ENCODE measurements at regions not wholly inside any gene's neighbourhood (a gene's known extent, or its start where the extent isn't known, plus 50 kb on each side); places are given as distances from the start of the nearest gene placed in this dataset.

DNA sequence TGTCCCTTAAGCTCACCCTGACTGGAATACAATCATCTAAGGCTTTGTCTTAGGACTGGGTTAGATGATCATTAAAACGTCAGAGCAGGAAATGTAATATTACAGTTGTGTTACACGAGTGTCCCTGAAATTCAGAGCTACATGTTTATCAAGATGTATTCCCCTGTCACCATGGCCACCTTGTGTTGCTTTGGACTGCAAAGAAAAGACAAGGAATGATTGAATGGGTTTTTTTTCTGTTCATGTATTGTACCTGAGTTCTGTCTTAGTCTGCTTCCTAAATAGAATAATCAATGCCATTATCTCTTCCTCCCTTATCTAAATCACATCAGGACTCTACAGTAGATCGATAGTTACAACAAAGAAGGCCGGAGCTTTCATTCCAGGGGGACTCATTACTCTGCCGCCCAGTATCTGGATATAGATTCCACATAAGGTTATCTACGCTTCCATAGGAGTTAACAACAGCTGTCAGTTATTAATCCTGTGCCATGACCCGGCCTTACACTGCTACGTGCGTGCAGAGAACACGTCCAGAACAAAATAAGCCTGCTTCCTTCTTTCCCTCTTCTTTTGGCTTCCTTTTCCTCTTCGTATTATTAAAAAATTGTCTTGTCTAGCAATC lies 274.1 kb upstream of the SASH1 start:
- DNase-seq: no peak

DNA sequence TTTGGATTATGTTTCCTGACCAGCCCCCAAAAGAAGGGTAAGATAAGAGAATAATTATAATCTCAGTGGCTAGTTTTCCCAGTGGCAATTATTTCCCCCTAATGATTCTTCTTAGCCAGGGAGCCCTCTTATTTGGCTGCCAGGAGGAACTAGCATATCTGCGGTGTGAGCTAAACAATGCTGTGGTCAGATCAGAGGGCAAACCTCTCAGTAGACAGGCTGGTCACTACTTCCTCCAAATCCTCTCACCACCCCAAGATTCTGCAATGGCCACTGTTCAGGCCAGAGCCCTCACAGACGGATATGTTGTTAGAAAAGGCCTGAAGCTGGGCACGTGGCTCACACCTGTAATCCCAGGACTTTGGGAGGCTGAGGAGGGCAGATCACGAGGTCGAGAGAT lies 273.4 kb upstream of the SASH1 start:
- DNase-seq: peak; percentile 9

DNA sequence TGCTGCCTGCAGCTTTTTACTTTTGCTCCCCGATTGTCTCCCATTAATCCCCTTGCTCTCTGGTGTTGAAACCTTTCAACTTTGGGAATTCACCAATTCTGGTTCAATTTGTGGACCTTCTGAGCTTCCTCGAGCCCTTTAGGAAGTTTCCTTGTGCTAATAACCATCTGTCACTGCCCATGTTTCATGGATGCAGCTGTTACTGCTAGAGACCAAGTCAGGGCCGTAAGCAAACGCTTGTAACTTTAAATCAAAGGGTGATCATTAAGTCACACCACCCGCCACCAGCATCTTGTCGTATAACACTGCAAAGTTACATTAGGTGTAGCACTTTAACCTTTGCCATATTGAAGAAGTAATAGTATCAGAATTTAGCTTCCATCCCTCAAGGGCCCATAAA lies 268.3 kb upstream of the SASH1 start:
- DNase-seq: no peak

DNA sequence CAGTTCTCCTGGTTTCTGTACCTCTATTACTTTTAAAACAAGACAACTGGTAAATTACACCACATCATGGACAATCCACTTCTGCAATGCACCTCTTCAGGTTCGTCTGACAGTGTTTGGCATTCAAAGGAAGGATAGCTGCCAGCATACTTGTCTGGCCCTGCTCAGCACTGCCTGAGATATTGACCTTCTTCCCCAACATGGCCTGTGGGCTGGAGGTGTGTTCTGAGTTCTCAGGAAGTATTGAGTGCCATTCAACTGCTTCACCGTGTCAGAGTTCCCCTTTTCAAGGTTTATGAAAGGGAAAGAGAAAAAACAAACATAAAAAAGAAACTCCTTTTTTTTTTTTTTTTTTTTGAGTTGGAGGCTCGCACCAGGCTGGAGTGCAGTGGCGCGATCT lies 267.9 kb upstream of the SASH1 start:
- no peak for DNase-seq

DNA sequence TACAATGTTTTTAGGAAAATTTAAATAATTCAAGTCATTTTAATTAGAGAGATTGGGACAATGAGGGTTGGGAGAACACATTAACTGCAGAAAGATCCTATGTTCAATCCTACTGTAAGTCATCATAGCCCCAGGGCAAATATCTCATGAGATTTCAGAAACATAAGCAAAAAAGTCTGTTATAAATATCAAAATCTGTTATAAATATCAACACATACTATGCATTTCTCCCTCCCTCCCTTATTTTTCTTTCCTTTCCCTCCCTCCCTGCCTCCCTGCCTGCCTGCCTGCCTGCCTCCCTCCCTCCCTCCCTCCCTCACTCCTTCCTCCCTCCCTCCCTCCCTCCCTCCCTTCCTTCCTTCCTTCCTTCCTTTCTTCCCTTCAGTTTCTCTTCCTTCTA lies 267.3 kb upstream of the SASH1 start:
- DNase-seq: no peak

DNA sequence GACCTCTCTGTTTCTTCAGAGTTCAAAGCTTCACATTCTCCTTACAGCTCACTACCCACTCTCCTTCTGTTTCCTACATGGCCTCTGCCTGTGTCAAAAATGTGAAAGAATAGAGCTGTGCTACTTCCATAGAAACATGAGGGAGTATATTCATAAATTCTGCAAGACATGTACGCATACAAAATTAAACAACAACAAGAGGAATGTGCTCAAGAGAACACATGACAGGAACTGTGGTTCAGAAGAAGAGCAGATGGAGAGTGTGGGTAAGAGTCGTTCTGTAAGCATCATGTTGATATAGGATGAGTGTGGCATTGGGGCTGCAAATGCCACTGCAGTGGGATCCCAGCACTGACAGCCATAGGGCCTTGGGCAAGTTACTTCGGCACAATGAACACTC lies 266.6 kb upstream of the SASH1 start:
- no peak for DNase-seq

DNA sequence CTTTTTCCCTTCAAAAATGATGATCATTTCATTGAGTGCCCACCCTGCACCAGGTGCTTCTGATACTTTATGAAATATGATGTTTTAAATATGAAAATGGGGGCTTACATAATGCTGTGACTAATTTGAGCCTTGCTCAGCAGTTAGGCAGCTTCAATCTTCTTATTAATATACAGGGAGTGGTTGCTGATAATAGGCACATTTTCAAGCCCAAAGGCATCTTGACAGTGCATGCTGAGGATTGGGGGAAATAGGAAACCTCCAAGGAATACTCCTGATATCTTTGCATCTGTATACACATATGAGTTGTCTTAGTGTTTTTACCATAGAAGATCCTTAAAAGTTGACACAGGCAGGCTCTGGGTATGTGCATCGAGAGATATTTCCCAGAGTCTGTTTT lies 262.3 kb upstream of the SASH1 start:
- no peak for DNase-seq

DNA sequence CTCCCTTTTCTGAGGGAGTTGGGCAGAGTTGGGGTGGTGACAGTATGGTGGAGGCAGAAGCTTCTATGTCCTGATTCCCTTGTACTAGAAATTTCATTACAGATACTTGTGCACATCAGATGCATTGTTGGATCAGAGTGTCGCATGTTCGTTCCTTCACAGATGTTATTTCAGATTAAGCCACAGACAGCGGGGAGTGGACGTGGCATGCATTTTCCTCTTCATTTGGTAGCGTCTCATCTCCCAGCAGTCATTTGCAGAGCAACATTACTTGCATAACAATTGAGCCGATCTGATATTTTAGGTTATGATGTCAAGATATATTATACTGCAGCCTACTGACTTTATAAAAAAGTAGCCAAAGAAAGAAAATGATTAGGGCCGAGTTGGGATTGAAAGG lies 261.6 kb upstream of the SASH1 start:
- DNase-seq: no peak

DNA sequence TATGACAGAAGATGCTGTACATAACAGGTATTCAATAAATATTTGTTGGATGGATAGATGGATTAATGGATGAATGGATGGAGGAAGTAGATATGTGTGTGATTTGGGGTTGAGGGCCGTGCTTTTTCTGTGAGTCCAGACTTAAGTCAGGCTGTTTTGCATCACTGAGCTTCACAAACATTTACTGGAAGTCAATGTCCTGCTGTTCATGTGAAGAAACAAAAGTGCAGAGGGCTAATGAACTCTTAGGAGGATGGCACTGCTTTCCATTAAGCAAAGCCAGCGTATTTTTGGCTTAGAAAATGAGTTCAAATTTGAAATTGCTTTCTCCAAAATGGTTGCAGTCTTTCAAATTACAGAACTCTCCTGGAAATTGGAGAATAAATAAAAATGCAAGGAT lies 260.6 kb upstream of the SASH1 start:
- DNase-seq: no peak

DNA sequence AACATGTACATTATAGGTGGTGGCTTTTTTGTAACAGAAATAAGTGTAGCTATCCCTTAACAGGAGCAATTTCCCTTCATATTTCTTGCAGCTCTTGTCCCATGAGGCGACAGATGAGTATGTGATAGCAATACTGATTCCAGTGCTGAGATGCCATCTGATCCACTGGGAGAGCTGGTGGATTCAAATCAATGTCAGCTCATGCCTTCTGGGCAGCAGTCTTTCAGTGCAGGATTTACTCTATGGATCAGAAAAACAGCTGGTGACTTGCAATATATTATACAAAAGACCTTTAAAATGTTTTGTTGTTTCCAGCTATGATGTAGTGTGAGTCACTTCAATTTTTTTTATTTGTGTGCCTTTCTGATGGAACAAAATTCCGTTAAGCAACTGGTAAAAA lies 259.9 kb upstream of the SASH1 start:
- DNase-seq: no peak

DNA sequence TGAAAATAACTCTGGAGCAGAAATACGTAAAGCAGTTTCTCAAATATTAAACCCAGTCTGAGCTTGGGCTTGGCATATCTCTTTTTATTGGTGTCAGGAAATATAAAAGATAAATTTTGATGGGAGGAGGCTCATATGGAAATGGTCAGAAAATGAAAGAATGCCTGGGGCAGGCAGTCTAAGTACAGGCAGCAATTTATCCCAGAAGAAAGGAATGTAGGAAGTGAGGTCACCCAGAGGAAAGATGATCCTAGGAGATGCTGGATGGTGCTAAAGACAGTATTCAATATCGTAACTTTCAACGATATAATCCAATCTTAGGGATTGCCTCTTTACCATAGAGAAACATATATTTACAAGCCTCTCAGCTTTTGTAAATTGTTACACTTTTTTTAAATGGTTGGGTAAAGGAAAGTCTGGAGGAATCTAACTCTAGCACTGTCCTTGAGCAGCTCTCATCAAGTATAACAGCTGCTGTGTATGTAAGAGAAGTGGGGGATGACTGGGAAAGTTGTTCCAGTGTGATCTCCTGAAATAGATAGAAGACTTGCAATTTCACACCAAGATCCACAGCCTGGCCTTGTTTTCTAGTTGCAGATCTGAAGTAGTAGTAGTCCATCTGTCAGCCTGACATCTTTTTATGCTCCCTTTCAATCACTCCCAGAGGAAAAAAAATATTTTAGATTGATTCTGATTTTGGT lies 256.9 kb upstream of the SASH1 start:
- DNase-seq: no peak

DNA sequence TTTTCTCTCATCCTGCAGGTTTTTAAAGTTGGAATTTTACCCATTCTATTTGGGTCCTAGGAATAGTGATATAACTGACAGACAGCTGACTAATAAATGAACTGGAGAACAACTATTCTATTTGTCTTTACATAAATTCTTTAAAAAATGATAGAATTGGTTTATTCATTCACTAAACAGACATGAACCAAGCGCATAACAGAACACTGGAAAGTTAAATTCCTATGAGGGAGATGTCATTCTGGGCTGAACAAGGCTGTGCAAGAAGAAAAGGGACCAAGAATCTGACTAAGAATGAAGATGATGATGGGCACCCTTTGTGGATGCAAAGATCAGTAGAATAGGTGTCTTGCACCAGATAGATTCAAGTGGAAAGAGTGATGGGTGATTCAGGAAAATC lies 256.3 kb upstream of the SASH1 start:
- DNase-seq: no peak

DNA sequence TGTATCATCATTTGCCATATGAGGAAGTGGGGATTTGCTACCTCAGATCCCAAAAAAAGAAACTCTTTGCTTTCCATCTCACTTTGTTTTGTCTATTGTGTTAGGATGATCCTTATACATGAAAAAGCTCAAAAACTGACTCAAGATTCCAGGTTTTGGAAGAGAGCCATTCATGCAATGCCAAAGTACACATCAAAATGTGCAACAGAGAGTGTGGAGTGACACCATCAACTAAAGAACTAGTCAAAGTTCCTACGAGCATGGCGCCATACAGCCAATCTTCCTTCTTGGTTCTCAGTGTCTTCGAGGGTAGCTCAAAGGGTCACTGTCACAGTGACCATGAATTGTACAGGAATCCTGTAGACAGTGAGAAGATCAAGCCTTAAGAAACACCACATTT lies 255.8 kb upstream of the SASH1 start:
- DNase-seq: no peak

DNA sequence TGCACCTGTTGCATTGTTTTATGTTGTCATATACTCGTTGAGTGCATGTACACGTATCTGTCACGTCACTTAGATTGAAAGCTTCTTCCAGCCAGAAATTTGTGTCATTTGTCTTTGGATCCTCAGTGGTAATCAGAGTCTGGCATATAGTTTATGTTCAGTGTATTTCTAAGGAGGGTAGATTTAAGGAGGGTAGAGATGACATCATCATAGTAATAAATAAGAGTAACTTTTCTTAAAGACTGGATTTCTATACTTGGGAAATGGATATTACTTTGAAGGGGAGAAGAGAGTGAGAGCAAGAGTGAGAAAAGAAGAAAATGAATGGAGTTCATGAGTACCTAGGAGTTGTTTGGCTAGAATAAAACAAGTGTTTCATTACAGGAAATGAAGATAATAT lies 255.0 kb upstream of the SASH1 start:
- no peak for DNase-seq

DNA sequence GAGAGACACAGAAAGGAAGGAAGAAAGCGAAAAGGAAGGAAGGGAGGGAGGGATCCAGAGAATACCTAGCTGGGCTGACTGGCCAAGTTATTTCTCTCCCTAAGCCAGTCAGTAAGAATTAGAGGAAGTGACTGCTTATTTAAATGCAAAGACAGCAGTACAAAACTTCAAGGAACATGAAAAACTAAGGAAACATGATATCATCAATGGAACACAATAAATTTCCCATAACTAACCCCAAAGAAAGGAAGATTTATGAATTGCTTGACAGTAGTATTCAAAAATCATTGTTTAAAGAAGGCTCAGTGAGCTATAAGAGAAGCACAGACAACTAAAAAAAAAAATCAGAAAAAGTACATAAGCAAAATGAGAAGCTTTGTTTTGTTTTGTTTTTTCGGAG lies 252.3 kb upstream of the SASH1 start:
- DNase-seq: no peak

DNA sequence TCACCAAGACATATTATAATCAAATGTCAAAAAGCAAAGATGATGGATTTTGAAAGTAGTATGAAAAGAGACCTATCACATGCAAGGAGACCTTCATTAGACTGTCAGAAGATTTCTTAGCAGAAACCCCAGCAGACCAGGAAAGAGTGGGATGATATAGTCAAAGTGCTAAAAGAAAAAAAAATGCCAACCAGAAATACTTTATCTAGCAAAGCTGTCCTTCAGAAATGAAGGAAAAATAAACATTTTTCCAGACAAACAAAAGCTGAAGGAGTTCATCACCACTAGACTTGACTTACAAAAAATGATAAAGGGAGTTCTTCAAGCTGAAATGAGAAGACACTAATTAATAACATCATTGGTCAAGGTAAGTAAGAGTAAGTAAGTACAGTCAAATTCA lies 251.2 kb upstream of the SASH1 start:
- DNase-seq: no peak

DNA sequence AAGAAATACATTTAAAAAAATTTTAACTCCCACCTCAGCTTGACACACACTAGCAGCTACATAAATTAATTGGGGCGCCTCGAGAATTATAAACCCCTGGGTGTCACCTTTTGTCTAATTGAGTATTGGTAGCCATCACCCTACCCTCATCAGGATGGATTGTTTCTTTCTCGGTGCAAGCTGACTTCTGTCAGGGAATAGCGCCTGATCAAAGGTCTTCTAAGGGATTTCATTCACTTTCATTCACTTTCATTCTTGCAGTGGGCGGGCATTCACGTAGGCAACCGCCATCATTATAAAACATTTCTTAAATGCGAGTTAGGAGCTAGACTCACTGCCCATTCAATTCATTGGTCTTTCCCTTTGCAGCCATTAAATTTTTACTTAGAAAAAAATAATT lies 239.2 kb upstream of the SASH1 start:
- DNase-seq: no peak

DNA sequence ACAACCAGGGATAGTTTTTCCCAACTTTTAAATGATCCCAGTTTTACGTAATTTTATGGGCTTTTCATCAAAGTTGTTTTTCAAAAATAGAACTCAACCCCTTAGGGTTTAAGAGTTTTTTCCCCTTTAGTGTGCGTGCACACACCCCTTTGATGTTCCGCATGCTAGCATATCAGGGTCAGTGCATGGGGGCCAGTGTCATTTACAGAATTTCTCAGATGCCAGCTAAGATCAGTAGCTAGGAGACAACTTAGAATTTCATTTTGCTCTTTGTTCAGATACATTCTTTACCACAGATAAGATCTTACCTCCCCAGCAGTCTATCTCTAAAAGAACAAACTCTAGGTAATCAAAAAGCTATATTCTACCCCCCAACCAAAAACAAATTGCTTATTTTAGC lies 238.5 kb upstream of the SASH1 start:
- DNase-seq: no peak

DNA sequence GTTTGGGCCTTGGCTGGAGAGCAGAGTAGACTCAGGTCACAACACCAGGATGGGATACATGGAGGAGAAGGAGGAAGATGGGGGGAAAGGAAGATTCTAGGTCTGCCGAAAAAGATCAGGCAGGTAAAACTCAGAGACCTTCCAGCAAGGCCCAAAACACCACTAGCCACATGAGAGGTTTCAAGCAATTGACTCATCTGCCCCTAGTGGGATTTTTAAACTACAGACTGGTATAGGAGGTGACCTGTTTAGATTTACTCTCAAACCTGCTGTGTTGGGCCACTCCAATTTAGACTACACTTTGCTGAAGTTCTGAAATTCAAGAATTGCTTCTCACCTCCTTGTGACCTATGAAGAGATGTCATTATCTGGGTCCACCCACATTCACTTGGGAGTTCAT lies 236.9 kb upstream of the SASH1 start:
- DNase-seq: no peak

DNA sequence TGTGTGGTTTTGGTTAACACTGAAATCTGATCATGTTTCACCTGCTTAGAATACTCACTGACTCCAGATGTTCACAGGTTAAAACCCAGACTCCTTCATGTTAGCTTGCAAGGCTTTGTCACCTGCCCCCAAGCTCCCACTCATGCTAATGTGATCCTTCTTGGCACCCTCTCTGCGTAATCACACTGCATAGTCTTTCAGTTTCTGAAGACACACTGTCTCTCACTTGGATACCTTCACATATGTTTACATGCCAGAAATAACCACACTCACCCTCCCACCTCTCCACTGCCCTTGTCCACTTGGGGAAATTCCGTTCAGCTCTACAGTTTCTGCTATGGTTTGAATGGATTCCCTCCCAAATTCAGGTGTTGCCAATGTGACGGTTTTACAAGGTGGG lies 234.7 kb upstream of the SASH1 start:
- DNase-seq: no peak

DNA sequence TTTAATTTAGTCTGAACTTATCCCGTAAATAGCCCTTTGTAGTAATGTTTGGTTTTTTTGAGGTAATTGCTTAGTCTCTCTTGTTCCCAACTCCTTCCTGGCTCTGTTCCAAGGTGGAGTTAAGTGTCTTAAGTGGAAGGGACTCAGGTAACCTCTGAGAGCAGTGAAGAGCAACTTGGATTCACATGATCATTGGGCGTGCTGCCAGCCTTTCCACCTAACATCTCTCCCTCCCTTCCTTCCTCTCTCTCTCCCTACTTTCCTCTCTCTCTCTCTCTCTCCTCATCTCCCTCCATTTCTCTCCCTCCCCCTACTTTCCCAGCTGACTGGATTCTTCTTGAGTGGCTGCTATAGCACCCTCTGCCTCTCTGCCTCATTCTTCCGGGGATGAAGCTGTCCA lies 232.9 kb upstream of the SASH1 start:
- no peak for DNase-seq

DNA sequence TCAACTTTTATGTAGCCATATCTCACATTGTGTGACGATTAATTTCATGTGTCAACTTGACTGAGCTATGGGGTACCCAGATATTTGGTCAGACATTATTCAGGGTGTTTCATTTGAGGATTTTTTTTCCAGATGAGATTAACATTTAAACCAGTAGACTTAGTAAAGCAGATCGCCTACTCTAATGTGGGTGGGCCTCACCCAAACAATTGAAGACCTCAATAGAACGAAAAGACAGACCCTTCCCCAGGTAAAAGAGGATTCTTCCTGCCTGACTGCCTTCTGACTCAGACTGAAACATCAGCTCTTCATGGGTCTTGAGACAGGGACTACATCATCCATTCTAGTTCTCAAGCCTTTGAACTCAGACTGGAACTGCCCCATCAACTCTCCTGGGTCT lies 231.7 kb upstream of the SASH1 start:
- DNase-seq: no peak

DNA sequence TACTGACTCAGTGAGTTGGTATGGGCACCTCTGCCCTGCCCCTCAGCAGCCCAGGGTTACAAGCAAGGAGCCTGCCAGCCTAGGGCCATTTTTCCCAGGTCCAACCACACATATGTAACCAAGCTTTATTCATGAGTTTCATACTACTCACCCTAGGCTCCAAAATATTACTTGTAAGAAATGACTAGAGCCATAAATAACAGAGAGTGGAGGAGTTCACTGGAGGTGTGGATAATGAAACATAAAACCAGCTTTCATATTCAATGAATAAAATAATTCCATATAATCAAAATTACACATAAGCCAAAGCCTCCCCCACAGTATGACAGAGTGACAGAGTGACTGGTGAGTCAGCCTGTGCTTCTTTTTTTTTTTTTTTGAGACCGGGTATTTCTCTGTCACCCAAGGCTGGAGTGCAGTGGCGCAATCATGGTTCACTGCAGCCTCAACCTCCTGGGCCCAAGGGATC lies 229.8 kb upstream of the SASH1 start:
- peak; percentile 14 for DNase-seq

DNA sequence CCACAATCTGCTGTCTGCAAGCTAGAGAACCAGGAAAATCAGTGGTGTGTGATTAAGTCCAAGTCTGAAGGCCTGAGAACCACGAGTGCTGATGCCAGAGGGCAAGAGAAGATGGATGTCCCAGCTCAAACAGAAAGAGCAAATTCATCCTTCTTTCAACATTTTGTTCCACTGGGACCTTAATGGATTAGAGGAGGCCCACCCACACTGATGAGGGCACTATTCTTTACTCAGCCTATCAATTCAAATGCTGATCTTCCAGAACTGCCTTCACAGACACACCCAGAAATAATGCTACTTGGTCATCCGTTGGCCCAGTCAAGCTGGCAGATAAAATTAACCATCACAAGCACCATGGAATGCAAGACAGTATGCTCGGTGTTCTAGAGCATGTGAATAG lies 226.6 kb upstream of the SASH1 start:
- DNase-seq: no peak

DNA sequence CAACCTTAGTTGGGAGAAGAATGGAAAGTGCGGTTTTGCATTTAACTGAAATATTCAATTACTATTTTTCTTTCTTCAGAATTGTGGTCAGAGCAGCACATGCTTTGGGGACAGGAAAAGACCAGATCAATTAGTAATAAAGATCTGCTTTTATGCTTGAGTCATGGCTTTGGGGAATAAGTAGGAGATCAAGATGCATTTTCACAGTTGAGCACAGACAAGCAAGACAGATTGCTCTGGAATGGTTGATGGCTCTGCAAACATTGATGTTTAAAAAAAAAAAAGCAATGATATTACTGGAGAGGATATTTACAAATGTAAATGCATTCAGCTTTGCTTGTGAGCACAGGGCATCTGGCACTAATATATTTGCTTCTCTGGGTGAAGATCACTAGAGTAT lies 224.4 kb upstream of the SASH1 start:
- DNase-seq: no peak

Measured in OCI-M1 (cell line).